Ovary (tissue), 7 donors: ENCODE measurements at regions not wholly inside any gene's neighbourhood (a gene's known extent, or its start where the extent isn't known, plus 50 kb on each side); places are given as distances from the start of the nearest gene placed in this dataset.

ENCODE experiments used
- DNase-seq, 5 donors: peaks; one replicate each; pipeline ENCODE4 v3.0.0-alpha.2; 2019 to 2020
- H3K27ac ChIP-seq, 2 donors: fragments of 200-600 bp; one replicate each; pipeline versions ENCODE4 v1.5.1 to v1.8.0; 2019 to 2022
- H3K27me3 ChIP-seq: fragments of 200-600 bp; one replicate; pipeline ENCODE4 v1.8.0; 2022
- H3K36me3 ChIP-seq: fragments of 200-600 bp; sonication (generic); one replicate; pipeline ENCODE4 v1.5.1; 2019
- H3K4me1 ChIP-seq: one replicate; pipeline ENCODE4 v1.8.1; 2013; ENCODE audit warnings: mild to moderate bottlenecking, moderate library complexity; ENCODE audit not compliant: insufficient read depth
- H3K4me3 ChIP-seq: fragments of 200-600 bp; sonication (generic); one replicate; pipeline ENCODE4 v1.5.1; 2017
- H3K9me3 ChIP-seq, 2 donors: fragments of 200-600 bp in 1 of 2; sonication (generic) in 1 of 2; one replicate each; pipeline versions ENCODE4 v1.5.1 to v1.8.1; 2013 to 2019; ENCODE audit warnings: mild to moderate bottlenecking in 1 of 2, moderate library complexity in 1 of 2
- EP300 ChIP-seq: sonication (generic); formaldehyde crosslinking; IDR thresholded peaks from one replicate; pipeline ENCODE4 v1.6.1; 2017; ENCODE audit warnings: antibody characterized with exemption
- POLR2A ChIP-seq: fragments of 450-650 bp; IDR thresholded peaks from one replicate; pipeline ENCODE4 v1.6.1; 2017; ENCODE audit warnings: antibody characterized with exemption, mild to moderate bottlenecking, moderate library complexity
- WGBS, 3 donors: extraction: QIAGEN DNeasy Blood & Tissue Kit in 1 of 3; methylation state at CpG; one replicate each; pipeline versions ENCODE4 v1.1.5 to v1.1.7; 2013 to 2017; 5-methylcytosine and 5-hydroxymethylcytosine counted together
- intact Hi-C, 4 donors: fragments of 100-400 bp; cut with DNase I; formaldehyde crosslinking; loops; one replicate each; pipeline versions ENCODE4 v1.11.0 to v1.15.1; 2022 to 2023
- TF ChIP-seq, protein P1 (sequence below), 3 donors: fragments of 450-650 bp in 2 of 3; fragments of 200-600 bp in 1 of 3; IDR thresholded peaks; one replicate each; pipeline versions ENCODE4 v1.5.1 to v1.8.0; 2016 to 2022; ENCODE audit warnings: antibody characterized with exemption in 3 of 3, mild to moderate bottlenecking in 1 of 3
- donor health status: DM: no; HTN: no; CAD: no; lungs with moderate emphysema.
- donor health status: DM: no; HTN: no; CAD: no.
- donor health status: Bipolar disorder and iron deficiency.
- donor health status: DM: no; HTN: no; CAD: no.
- donor health status: DM: yes; HTN: yes; CAD: no.

GRCh38 chr13:106821979-106822378, 254.0 kb upstream of the ARGLU1 start:
- intact Hi-C loops: no loop called here
- Histone ChIP-seq H3K27ac (no peak overlapping the region), H3K9me3 (no peaks in the 10 kb centered on the region), H3K27me3 (no peaks in the 10 kb centered on the region), H3K4me3 (no peak overlapping the region), H3K36me3 (no peaks in the 10 kb centered on the region), H3K4me1 (no peaks in the 10 kb centered on the region)
- 62 to 65% (median 63%) methylated on average over 8 of the region's 8 CpGs for WGBS, 3 donors
- DNase-seq: no peak
- TF ChIP-seq POLR2A (no peak), EP300 (no peak)
- TF ChIP-seq, protein P1, sequence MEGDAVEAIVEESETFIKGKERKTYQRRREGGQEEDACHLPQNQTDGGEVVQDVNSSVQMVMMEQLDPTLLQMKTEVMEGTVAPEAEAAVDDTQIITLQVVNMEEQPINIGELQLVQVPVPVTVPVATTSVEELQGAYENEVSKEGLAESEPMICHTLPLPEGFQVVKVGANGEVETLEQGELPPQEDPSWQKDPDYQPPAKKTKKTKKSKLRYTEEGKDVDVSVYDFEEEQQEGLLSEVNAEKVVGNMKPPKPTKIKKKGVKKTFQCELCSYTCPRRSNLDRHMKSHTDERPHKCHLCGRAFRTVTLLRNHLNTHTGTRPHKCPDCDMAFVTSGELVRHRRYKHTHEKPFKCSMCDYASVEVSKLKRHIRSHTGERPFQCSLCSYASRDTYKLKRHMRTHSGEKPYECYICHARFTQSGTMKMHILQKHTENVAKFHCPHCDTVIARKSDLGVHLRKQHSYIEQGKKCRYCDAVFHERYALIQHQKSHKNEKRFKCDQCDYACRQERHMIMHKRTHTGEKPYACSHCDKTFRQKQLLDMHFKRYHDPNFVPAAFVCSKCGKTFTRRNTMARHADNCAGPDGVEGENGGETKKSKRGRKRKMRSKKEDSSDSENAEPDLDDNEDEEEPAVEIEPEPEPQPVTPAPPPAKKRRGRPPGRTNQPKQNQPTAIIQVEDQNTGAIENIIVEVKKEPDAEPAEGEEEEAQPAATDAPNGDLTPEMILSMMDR (IDR thresholded peaks at IDR 0.05): no peak

DNA sequence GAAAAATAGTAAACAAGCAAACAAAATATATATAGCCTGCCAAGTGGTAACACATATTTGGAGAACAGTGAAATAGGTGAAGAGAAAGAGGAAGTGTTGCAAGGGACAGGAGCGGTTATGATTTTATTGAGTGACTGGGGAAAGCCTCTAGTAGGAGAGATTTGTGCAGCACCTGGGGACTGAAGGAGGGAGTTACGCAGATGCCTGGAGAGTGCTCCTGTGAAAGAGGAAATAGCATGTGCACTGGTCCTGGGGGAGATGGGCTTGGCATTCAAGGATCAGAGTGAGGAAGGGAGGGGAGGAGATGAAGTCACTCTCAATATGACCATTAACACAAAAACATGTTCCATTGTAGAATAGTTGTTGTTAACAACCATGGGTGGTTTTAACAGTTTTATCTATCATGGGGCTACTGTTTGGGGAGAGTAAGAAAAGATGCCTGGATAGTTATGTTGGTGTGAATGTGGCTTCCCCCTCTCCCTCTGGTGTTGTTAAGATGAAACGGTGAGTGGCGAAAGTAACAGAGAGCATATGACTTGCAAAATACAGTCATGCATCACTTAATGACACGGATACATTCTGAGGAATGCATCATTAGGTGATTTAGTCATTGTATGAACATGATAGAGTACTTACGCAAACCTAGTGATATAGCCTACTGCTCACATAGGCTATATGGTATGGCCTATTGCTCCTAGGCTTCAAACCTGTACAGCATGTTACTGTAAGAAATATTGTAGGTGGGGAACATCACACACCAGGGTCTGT, 251.7 kb upstream of the ARGLU1 start:
- H3K36me3 ChIP-seq: no peaks in the 10 kb centered on the region
- H3K4me1 ChIP-seq: no peaks in the 10 kb centered on the region
- H3K9me3 ChIP-seq: no peaks in the 10 kb centered on the region
- TF ChIP-seq EP300 (no peak), POLR2A (no peak)
- TF ChIP-seq, protein P1 (IDR thresholded peaks at IDR 0.05): no peak
- 93 to 95% (median 94%) methylated on average over 6 of the region's 6 CpGs for WGBS, 3 donors
- intact Hi-C loops: no loop called here
- no peak overlapping the region for H3K4me3 ChIP-seq
- no peak overlapping the region for H3K27ac ChIP-seq
- no peak for DNase-seq
- no peaks in the 10 kb centered on the region for H3K27me3 ChIP-seq

GRCh38 chr13:106818971-106819370, 251.0 kb upstream of the ARGLU1 start:
- TF ChIP-seq EP300 (no peak), POLR2A (no peak)
- TF ChIP-seq, protein P1 (IDR thresholded peaks at IDR 0.05): no peak
- Histone ChIP-seq H3K27me3 (no peaks in the 10 kb centered on the region), H3K9me3 (no peaks in the 10 kb centered on the region), H3K36me3 (no peaks in the 10 kb centered on the region), H3K27ac (no peak overlapping the region), H3K4me3 (no peak overlapping the region), H3K4me1 (no peaks in the 10 kb centered on the region)
- WGBS, 3 donors: 82 to 91% (median 85%) methylated on average over 3 of the region's 3 CpGs
- DNase-seq: no peak
- intact Hi-C loops: no loop called here

DNA sequence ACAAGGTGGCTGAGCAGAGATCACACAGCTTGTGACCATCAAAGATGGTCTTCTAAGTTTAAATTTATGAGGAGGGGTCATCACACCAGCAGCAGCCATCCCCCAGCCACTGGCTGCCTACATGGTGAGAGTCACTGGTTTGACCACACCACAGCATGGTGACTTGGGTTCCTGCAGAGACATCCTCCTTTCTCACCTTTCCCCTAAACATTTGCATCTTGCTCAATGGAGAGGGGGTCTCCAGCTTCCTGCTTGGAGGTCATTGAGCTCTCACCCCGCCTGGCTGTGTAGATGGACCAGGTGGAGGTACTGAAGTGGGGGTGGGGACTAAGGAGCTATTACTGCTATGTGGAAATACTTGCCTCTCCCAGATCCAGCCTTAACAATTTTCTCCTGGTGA, 247.6 kb upstream of the ARGLU1 start:
- TF ChIP-seq, protein P1 (IDR thresholded peaks at IDR 0.05): no peak
- TF ChIP-seq EP300: no peak
- no peak for TF ChIP-seq POLR2A
- DNase-seq: no peak
- no peaks in the 10 kb centered on the region for H3K27me3 ChIP-seq
- WGBS, 3 donors: 30 to 48% (median 33%) methylated on average over 1 of the region's 1 CpG
- intact Hi-C loops: no loop called here
- H3K4me3 ChIP-seq: no peak overlapping the region
- no peak overlapping the region for H3K27ac ChIP-seq
- H3K9me3 ChIP-seq: no peaks in the 10 kb centered on the region
- no peaks in the 10 kb centered on the region for H3K4me1 ChIP-seq
- H3K36me3 ChIP-seq: no peaks in the 10 kb centered on the region
